Keratinocyte (primary cell): ENCODE measurements at regions not wholly inside any gene's neighbourhood (a gene's known extent, or its start where the extent isn't known, plus 50 kb on each side); places are given as distances from the start of the nearest gene placed in this dataset.

Experiments
- DNase-seq: peaks from one replicate; pipeline ENCODE4 v3.0.0-alpha.2; 2011; ENCODE audit warnings: low read depth, missing footprints, low spot score
- FAIRE-seq: peaks from 2 replicates; lab custom pipeline; 2011; peaks lifted over from hg19 to GRCh38; lab: Jason Lieb, UNC
- H2AFZ ChIP-seq: 2 replicates; pipeline ENCODE4 v1.6.0; 2012; ENCODE audit warnings: low read length, control low read depth, inconsistent platforms; ENCODE audit not compliant: control insufficient read depth
- H3K27ac ChIP-seq: 2 replicates; pipeline ENCODE4 v1.5.1; 2011; ENCODE audit warnings: low read length; ENCODE audit not compliant: control insufficient read depth, insufficient read depth
- H3K27me3 ChIP-seq: 3 replicates; pipeline ENCODE4 v1.6.0; 2011; ENCODE audit warnings: low read length; ENCODE audit not compliant: control insufficient read depth, insufficient read depth; ENCODE audit errors: extremely low read depth
- H3K36me3 ChIP-seq, 2 experiments: 2 replicates in 1 of 2; 3 replicates in 1 of 2; pipeline ENCODE4 v1.5.1; 2011; ENCODE audit warnings: low read length in 2 of 2, mild to moderate bottlenecking in 1 of 2; ENCODE audit not compliant: control insufficient read depth in 2 of 2, insufficient read depth in 2 of 2; ENCODE audit errors: extremely low read depth in 1 of 2
- H3K4me1 ChIP-seq: 3 replicates; pipeline ENCODE4 v1.5.1; 2011; ENCODE audit warnings: low read length; ENCODE audit not compliant: control insufficient read depth, insufficient read depth; ENCODE audit errors: extremely low read depth
- H3K4me2 ChIP-seq: 3 replicates; pipeline ENCODE4 v1.6.0; 2011; ENCODE audit warnings: low read depth, low read length; ENCODE audit not compliant: control insufficient read depth, insufficient read depth; ENCODE audit errors: extremely low read depth
- H3K4me3 ChIP-seq, 3 experiments: fragments of 200-600 bp in 1 of 3; sonication (generic) in 1 of 3; 2 replicates in 2 of 3; 3 replicates in 1 of 3; pipeline ENCODE4 v1.5.1; 2011 to 2016; ENCODE audit warnings: low read length in 3 of 3, mild to moderate bottlenecking in 3 of 3, control low read depth in 2 of 3, inconsistent platforms in 1 of 3, low read depth in 1 of 3, mixed read lengths in 1 of 3, mixed run types in 1 of 3, moderate library complexity in 1 of 3; ENCODE audit not compliant: control insufficient read depth in 2 of 3, insufficient read depth in 2 of 3; ENCODE audit errors: extremely low read depth in 1 of 3
- H3K79me2 ChIP-seq: 2 replicates; pipeline ENCODE4 v1.6.0; 2012; ENCODE audit warnings: low read length; ENCODE audit not compliant: control insufficient read depth, insufficient read depth
- H3K9ac ChIP-seq: 3 replicates; pipeline ENCODE4 v1.6.0; 2011; ENCODE audit warnings: low read length; ENCODE audit not compliant: control insufficient read depth, insufficient read depth; ENCODE audit errors: extremely low read depth
- H3K9me1 ChIP-seq: 3 replicates; pipeline ENCODE4 v1.6.0; 2011; ENCODE audit warnings: low read length; ENCODE audit not compliant: control insufficient read depth, insufficient read depth; ENCODE audit errors: extremely low read depth
- H3K9me3 ChIP-seq: 2 replicates; pipeline ENCODE4 v1.5.1; 2012; ENCODE audit warnings: low read depth, low read length; ENCODE audit not compliant: control insufficient read depth
- H4K20me1 ChIP-seq: 3 replicates; pipeline ENCODE4 v1.6.0; 2011; ENCODE audit warnings: low read length; ENCODE audit not compliant: control insufficient read depth, insufficient read depth; ENCODE audit errors: extremely low read depth
- CTCF ChIP-seq, 3 experiments: IDR thresholded peaks in 1 of 3; conservative IDR thresholded peaks in 1 of 3; optimal IDR thresholded peaks in 1 of 3; 2 replicates in 2 of 3; 3 replicates in 1 of 3; pipeline versions ENCODE3 to v1.5.1; 2011; ENCODE audit warnings: low read length in 3 of 3, mild to moderate bottlenecking in 3 of 3, moderate library complexity in 2 of 3, control low read depth in 1 of 3, inconsistent platforms in 1 of 3; ENCODE audit not compliant: insufficient read depth in 2 of 3; ENCODE audit errors: extremely low read depth in 1 of 3
- EZH2 ChIP-seq: IDR thresholded peaks from one replicate; pipeline ENCODE4 v1.6.1; 2012; ENCODE audit warnings: inconsistent platforms, mild to moderate bottlenecking, low read length, moderate library complexity
- dilution Hi-C: fragments of 300-500 bp; cut with MboI; formaldehyde crosslinking; loops from one replicate; pipeline ENCODE4 v1.7.0; 2020; ENCODE audit warnings: low sequenced_read_pairs; ENCODE audit not compliant: extremely low pct_ligation_motif_present

DNA sequence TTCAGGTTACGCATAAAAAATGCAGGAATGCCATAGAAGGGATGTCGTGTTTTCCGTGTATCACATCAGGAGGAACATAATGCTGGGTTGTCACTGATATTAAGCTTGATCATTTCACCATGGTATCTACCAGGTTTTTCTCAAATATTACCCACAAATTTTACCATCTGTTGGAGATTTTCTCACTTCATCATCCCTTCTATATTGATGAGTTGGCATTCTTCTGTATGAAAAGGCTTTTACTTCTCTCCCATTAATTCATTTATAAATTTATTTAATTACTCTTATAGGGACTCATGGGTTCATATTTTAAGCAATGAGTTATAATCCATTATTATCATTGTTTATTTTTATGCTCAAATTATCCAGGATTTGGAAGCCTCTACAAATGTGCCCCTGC lies 608.2 kb downstream of the EPHA4 start:
- no peak for TF ChIP-seq CTCF (optimal IDR thresholded peaks at IDR 0.05 in 1 of 3, IDR thresholded peaks at IDR 0.05 in 1 of 3, conservative IDR thresholded peaks at IDR 0.05 in 1 of 3; ENCODE audit: extremely low read depth in 1 of 3, insufficient read depth in 2 of 3, low read length in 3 of 3)
- TF ChIP-seq EZH2 = no peak
- peaks cover 9% of the 10 kb centered on the region for H3K4me1 ChIP-seq
- dilution Hi-C loops = no loop called here
- H3K36me3 ChIP-seq = no peaks in the 10 kb centered on the region
- H2AFZ ChIP-seq = no peak overlapping the region
- DNase-seq = no peak
- FAIRE-seq = no peak
- no peaks in the 10 kb centered on the region for H3K27me3 ChIP-seq
- no peak overlapping the region for H3K4me2 ChIP-seq
- H3K9me1 ChIP-seq = no peaks in the 10 kb centered on the region
- no peaks in the 10 kb centered on the region for H3K79me2 ChIP-seq
- H3K27ac ChIP-seq = no peak overlapping the region
- no peaks in the 10 kb centered on the region for H4K20me1 ChIP-seq
- H3K4me3 ChIP-seq = no peak overlapping the region
- H3K9ac ChIP-seq = no peak overlapping the region
- no peaks in the 10 kb centered on the region for H3K9me3 ChIP-seq

DNA sequence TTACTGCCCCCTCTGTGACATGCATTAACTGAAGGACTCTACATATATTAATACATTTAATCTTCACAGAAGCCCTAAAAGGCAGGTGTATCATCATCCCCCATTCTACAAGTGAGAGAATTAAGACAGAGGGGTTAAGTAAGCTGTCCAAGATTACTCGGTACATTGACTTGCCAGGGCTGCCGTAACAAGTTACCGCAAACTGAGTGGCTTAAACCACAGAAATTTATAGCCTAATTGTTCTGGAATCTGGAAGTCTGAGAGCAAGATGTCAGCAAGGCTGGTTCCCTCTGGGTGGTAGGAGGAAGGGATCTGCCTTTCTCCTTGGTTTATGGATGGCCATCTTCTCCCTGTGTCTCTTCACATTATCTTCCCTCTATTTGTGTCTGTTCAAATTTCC lies 605.5 kb downstream of the EPHA4 start:
- H3K9me3 ChIP-seq = no peaks in the 10 kb centered on the region
- no peak overlapping the region for H3K27ac ChIP-seq
- no peak overlapping the region for H3K4me2 ChIP-seq
- H3K27me3 ChIP-seq = no peaks in the 10 kb centered on the region
- peaks cover 9% of the 10 kb centered on the region for H3K4me1 ChIP-seq
- H3K4me3 ChIP-seq = no peak overlapping the region
- no peak overlapping the region for H3K9ac ChIP-seq
- H3K79me2 ChIP-seq = no peaks in the 10 kb centered on the region
- DNase-seq (peak; percentile 5), FAIRE-seq (peak; percentile 78)
- no peaks in the 10 kb centered on the region for H3K9me1 ChIP-seq
- dilution Hi-C loops = no loop called here
- no peak overlapping the region for H2AFZ ChIP-seq
- no peaks in the 10 kb centered on the region for H3K36me3 ChIP-seq
- no peak for TF ChIP-seq EZH2
- TF ChIP-seq CTCF (optimal IDR thresholded peaks at IDR 0.05 in 1 of 3, IDR thresholded peaks at IDR 0.05 in 1 of 3, conservative IDR thresholded peaks at IDR 0.05 in 1 of 3; ENCODE audit: extremely low read depth in 1 of 3, insufficient read depth in 2 of 3, low read length in 3 of 3) = no peak
- H4K20me1 ChIP-seq = no peaks in the 10 kb centered on the region
